SIG-M5 (cell line): ENCODE measurements at regions not wholly inside any gene's neighbourhood (a gene's known extent, or its start where the extent isn't known, plus 50 kb on each side); places are given as distances from the start of the nearest gene placed in this dataset.

ENCODE experiments used
- DNase-seq: peaks from one replicate; lab custom pipeline; 2025; lab: John Stamatoyannopoulos, UW

DNA sequence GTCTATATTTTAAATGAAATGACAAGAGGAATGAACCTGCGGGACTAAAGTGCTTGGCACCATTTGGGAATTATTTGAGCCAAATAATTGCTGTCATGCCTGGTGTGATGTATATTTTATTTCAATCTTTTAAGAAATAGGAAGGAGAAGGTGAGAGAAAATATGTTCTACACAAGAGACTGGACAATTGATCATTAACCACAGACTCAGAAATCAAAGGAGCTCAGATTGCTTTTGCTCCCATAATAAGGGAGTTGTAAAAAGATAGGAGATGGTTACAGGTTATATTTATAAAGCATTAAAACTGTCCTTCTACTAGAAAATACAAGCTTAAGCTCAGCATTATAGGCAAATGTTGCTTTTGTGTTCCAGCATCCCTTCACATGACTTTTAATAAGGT, 515.2 kb upstream of the SULF2 start:
- no peak for DNase-seq

DNA sequence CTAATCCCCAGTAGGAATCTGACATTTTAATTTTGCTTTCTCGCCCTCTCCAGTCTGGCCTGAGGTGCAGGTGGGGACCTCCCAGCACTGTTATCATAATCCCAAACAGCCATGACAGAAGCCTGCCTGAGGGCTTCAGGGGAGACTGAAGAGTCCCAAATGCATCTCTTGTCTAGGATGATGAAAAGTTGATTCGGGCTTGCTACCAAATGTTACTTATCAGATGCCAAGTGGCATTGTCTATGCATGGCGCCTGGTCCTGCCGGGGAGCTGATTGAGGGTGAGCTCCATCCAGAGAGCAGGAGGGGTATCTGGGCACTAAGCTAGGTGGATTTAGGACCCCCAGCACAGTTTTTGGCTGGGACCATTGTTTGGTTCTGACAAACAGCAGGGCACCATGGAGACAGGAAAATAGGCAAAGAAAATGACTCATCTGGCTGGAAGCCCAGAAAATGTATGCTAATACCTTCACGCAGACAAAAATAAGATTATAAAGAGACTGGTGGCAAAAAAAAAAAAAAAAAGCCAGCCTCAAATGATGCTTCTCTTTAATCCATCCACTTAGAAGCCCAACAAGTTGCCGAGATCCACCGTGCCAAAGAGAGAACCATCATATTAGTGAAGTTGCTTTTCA, 513.7 kb upstream of the SULF2 start:
- DNase-seq = no peak

DNA sequence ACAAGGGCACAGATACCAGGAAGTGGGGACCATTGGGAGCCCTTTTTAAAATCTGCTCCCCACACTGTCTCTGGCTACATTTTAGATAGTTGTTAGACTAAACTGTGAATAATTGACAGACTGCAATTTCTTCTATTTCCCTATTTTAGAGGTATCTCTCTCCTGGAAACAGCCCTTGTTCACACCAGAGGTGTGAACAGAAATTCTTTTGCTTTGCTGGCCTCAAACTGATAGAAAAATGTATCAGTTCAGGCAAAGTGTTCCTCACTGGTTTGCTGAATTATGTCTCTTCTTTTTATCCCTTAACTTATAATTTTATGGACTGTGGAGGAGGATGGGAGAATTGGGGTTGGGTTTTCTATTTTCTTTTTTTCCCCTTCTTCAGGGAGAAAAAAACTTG, 513.2 kb upstream of the SULF2 start:
- no peak for DNase-seq

DNA sequence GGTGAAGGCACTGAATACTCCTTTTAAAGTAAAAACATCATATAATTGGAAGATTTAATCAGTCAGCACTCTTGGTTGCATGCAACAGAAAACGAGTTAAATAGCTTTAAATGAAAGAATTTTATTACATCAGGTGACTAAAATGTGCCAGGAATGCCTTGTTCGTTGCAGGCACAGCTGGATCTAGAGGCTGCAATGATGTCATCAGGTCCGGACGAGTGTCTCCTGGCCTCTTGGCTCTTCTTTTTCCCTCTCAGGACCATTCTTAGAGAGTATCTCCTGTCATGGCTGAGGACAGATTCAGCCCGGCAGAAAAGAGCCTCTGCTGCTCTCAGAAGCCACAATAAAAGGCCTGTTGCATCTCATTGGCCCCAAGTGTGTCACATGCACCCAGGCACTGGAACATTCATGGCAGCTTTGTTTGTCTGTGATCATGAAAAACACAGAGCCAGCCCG, 510.7 kb upstream of the SULF2 start:
- DNase-seq = no peak

DNA sequence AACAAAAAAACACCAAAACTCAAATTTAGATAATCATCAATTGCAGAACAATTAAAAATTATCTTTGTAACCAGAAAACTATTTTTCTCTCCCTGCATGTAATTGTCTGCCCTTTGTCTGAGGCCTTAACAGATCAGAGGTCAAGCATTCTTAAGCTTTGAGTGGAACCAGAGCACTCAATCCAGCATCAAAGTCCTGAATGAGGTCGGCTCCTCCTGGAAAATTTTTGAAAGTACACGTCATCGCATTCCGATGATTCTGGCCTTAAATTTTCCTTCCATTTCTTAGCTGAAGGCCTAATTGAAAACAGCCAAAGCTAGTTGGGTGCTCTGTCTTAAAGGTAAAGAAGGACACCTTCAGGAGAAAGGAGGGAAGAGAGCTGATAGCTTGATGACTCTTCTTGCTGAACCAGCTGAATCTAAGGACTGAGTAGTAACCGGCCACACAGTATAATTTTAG, 510.2 kb upstream of the SULF2 start:
- DNase-seq = no peak

DNA sequence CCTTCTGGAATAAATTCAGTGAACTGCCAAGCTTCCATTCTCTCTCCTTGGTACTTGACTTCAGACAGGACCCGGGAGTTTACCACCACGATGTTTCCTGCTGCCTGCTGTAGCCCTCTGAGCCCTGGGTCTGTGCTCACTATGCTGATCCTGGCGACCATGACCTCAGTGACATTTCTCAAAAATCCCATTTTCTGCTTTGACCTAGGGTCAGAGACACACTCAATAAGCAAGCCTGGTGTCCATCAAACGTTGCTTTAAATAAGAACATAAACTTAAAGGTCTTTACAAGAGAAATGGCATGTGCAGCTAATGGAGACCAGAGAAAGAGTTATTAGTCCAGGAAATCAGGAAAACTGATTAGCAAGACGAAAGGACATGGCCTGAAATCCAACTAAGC, 509.7 kb upstream of the SULF2 start:
- no peak for DNase-seq

DNA sequence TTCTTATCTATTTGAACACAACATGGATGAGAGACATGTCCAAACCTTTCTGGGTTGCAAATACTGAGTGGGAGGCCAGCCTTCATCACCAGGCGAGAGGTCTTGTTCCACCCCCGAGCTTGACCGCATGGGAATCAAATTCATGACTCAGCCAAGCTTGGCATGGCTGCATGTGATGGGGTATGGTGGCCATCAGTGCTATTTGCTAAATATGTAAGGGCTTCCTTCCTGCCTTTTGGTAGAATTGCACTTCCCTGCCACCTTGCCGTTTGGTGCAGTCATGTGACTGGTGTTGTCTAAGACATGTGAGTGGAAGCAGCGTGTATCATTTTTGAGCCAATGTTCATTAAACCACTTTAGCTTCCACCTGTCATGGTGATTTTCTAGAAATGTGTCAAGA, 508.9 kb upstream of the SULF2 start:
- DNase-seq = no peak

DNA sequence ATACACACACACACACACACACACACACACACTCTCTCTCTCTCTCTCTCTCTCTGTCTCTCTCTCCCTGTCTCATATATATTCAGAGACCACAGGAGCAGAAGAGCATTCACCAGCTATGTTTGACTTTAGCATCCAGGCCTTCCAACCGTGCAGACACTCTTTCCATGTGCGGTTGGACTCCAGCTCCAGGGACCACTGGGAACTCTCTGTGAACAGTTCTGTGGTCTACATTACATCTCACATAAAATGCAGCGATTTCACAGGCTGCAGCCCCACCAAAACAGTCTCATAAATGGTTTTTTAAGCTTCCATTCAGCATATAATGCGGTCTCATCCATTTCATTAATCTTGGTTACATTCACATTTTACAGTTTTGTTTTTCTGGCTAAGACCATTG, 508.4 kb upstream of the SULF2 start:
- no peak for DNase-seq

DNA sequence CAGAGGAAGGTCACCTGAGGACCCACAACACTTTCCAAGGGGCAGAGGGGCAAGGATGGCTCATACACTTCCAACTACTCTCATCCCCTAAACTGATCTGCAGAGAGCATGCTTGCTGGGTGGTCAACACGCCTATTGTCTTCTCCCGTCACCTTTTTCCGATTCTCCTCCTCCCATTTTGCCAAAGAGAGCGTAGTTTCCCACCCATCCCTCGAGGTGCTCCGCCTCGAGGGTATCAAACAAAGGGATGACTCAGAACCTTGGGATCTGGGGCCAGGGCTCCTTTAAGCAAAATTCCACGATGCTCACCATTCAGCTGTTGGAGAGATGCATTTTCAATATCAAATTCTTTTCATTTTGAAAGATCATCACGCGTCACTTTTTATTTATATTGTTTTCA, 507.5 kb upstream of the SULF2 start:
- DNase-seq = no peak

DNA sequence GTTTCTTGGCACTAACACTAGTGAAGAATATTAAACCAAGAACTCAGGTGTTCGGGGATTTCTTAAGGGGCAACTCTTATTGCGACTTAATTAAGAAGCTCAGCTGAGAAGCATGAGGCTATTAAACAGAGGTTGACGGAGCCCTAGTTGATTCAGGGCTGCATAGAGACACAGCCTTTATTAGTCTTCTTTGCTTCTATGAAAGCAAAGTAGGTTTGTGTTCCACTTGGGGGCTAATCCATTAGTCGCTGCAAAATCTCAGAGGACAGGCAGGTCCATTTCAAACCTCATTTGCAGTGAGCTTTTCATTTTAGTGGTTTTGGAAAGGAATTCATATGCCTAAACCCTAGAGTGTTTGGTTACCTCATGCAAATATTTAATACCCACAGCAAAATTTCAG, 506.6 kb upstream of the SULF2 start:
- no peak for DNase-seq

DNA sequence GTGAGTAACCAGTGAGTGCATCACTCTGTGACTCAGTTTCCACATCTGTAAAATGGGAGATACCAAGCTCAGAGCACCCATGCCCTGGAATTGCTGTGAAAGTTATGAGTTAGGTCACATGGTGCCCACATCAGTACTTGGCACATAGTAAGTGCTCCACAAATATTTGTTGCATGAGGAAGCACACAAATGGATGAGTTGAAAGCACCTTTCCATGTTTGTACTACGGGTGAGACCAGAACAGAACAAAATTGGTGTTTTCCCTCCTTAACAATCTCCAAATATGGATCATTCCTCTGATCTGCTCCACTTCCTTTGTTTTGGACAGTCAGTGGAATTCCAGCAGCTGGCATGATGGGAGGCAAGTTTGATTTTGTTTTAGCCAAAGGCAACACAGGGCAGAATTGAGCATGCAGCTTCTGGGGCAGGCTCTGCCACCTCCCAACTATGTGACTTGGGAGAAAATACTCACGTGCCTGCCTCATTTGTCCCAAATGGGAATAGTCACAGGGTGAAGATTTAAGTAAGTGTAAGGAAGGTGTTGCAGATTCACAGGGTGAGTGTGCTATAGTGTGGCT, 503.7 kb upstream of the SULF2 start:
- no peak for DNase-seq

DNA sequence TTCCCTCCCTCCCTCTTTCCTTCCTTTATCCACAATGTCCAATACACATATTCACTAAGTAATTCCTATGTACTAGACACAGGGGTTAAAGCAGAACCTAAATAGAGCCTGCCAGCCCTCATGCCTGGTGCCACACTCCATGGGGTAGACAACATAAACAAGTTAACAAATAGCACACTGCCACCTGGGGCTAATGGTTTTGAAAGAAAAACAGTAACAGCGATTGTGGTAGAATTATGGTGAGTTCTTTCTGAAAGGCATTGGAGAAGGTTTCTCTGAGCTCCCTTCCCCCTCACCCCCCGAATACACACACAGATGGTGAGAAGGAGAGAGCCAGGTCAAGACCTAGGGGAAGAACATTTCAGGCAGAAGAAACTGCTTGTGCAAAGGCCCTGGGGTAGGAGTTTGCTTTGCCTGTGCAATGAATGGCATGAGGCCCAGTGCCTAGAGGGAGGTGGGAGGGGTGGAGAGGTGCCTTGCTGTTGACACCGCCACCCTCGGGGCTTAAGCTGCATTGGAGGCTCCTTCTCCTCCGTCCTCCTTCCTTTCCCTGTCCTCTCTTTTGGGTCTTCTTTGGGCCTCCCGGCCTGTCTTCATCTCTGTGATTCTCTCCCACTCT, 502.4 kb upstream of the SULF2 start:
- no peak for DNase-seq

DNA sequence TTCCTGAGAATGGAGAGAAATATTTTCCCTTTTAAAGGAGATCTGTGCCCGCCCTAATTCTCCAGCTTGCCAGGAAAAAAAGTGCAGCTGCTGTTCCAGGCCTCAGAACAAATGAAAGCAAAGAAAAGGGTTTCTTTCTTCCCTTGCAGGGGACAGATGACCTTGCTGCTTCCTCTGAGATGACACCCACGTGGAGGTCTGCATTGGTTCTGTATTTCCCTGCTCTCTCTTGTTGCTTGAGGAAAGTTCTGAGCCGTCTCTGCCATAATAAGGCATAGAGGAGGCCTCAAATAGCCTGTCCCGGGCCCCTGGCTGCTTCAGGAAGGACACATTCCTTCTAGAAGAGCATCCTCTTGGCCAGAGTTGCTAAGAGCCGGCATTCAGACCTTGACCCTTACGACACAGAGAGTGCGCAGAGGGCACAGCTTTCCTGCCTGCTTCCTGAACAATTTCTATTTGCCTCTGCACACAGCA, 501.8 kb upstream of the SULF2 start:
- no peak for DNase-seq

DNA sequence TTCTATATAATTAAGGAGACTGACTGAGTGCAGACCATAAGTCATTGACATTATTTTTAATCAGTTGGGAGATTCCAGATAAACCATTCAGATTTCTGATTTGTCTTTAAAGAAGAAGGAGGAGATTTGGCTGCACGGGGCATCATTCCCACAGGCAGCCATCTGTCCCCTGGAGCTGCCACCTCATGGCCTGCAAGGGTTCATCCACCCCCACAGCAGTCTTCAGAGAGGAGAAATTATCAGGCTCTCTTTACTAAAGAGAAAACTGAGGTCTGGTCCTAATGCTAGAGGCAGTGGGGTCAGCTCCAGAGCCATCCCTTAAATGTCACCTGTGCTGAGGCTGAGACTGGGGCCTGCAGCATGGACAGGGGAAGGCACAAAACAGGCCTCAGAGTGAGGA, 501.3 kb upstream of the SULF2 start:
- no peak for DNase-seq

DNA sequence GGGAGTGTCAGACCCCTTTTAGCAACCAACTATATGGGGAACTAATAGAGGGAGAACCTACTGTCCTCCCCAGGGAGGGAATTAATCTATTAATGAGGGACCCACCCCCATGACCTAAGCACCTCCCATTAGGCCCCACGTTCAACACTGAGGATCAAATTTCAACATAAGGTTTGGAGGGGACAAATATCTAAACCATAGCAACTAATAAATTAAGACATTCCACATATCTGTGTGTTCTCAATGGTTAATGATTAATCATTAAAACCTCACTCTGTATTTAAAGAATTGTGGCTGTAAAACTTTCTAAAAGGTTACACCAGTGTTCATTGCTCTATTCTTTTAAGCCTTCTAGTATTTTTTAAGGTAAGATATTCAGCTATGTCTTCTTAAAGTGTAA, 500.4 kb upstream of the SULF2 start:
- DNase-seq = no peak

DNA sequence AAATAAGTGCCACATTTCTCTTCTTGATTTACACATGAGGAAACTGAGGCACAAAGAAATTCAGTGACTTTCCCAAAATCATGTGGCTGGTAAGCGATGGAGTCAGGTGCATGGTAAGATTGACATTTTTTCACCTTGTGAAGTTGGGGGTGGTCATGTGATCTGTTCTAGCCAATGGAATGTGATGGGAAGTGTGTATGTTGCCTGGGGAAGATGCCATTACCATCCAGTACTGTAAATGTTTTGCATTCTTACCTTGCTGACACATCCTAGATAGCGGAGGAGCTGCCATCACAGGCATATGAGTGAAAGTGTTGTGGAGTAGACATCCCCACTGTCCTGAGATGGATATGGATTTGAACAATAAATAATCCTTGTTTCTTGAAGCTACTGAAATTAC, 499.6 kb upstream of the SULF2 start:
- no peak for DNase-seq

DNA sequence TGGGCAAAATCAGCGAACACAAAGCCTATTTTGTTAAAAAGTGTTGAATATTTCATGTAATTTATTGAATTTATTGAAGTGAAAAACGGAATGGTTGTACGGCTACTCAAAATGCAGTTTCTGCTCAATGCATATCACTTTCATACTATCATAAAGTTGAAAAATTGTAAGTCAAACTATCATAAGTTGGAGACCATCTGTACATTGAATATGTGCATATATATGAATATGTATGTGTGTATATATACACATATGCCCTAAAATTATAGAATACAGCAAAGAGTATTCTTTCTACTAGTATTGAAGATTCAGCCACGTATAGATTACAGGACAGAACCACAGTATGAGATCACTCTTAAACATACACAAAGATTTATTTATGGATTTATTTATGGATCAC, 499.0 kb upstream of the SULF2 start:
- DNase-seq = no peak

DNA sequence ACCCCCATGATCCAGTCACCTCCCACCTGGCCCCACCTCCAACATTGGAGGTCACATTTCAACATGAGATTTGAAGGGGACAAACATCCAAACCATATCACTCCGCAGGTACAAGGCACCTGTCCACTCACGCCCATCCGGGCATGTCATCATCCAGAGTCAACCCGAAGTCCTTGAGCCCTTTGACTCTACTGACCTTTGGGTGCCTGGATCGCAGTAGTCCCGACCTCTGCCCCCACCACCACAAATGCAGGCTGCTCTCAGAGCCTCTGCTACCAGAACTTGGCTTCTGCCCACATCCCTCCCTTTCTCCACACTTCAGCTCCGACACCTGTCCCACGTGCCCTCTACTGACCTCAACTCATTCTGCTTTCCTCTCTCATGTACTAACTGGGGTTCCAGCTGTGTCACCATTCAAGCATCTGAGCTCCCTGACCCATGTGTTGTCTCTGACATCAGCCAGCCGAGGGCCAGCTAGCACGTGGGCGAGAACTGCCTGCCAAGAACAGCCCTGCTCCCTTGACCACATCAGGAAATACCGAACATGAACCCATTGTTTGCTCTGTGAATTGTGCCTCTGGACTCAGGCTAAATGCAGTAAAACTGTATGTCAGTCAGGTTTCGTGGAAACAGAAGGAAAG, 498.3 kb upstream of the SULF2 start:
- no peak for DNase-seq

DNA sequence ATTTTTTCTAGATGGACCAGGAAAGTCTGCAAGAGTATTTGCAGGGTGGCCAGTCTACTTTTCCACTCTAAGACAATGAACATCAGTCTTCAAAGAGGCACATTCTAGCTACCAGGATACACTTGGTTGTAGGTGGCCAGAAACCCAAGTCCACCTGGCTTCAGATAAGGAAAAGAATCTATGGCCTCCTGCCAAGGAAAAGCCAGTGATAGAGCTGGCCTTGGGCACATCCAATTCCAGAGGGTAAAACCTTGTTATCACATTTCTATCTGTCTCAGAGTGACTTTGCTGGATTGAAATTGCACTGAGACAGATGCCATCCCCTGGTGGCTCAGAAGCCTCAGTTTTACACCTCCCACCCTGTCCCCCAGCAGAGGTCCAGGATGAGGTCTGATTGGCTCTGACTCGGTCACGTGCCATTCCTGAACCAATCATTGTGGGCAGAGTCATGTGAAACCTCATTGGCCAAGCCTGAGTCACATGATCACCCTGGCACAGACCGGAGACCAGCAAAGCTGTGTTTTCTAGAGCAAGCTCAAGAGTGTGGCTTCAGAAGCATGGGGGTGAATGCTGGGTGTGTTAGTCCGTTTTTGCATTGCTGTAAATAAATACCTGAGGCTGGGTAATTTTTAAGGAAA, 497.4 kb upstream of the SULF2 start:
- no peak for DNase-seq

DNA sequence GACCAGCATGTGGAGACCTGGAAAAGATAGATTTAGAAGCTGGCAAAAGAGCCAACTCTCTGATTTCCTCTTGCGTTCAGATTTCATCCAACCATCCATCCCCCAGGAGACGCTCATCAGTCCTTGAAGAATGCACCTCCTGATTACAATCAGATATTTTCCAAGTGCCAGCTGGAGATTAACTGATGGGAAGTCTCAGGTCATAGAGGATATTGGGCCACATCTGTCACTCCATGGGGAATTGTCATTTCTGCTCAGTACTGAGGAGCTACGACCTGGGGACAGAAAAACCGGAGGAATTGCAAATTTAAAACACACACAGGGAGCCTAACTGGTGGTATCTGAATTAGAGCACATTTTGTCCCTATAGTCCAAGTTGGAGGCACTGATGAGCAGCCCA, 496.2 kb upstream of the SULF2 start:
- no peak for DNase-seq

DNA sequence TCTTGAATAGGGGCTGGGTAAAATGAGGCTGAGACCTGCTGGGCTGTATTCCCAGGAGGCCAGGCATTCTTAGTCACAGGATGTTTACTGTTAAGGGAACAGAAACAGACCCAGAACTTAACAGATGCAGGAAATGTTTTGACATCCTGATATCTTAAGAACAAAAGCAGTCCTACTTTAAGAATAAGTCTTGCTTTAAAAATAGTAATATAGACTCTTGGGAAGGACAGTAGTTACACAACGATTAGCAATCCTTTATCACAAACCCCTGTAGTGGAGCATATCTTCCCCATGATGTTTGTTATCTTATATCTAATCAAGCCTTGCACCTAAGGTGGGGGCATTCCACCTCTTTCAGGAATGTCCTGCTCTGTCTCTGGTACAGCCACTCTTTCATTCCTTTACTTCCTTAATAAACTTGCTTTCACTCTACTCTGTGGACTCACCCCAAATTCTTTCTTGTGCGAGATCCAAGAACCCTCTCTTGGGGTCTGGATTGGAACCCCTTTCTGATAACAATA, 493.7 kb upstream of the SULF2 start:
- no peak for DNase-seq

DNA sequence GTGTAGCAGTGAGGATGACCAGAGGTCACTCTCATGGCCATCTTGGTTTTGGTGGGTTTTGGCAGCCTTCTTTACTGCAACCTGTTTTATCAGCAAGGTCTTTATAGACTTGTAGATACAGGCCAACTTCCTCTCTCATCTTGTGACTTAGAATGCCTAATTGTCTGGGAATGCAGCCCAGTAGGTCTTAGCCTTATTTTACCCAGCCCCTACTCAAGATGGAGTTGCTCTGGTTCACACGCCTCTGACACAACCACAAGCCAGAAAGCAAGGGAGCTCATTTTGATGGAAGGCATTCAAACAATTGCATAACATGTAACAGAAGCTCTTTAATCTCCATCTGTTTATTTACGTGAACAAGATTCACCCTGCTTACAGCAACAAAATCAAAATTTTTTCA, 492.0 kb upstream of the SULF2 start:
- no peak for DNase-seq

DNA sequence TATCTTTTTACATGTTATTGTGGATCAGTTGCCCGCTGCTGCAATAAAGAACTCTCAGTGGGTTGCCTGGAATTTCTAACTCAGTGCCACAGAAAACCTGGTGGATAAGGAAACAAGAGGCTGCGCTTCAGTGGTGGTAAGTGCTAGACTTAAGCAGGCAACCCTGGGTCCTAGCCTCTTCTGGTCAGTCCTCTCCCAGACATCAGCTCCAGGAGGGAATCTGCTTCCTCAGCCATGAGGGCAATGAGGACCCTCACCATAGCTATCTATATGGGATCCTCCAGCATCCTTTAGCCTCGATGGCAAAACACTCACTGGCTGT, 490.7 kb upstream of the SULF2 start:
- no peak for DNase-seq
